PC-9 (cell line): ENCODE measurements at regions not wholly inside any gene's neighbourhood (a gene's known extent, or its start where the extent isn't known, plus 50 kb on each side); places are given as distances from the start of the nearest gene placed in this dataset.

Experiments
- CTCF ChIP-seq: fragments of 200-600 bp; sonication (generic); conservative IDR thresholded peaks from 2 replicates; pipeline ENCODE4 v1.6.1; 2017; ENCODE audit warnings: mixed run types, antibody characterized with exemption, mild to moderate bottlenecking, moderate library complexity
- EZH2 ChIP-seq: fragments of 200-600 bp; sonication (generic); IDR thresholded peaks from 2 replicates; pipeline ENCODE4 v1.8.0; 2017; ENCODE audit warnings: antibody characterized with exemption, low read depth

- no peak for TF ChIP-seq EZH2
- no peak for TF ChIP-seq CTCF
Observed at GRCh38 chr5:90201923-90202322, 207.6 kb downstream of the CETN3 start.
